ENCODE measurements at regions not wholly inside any gene's neighbourhood (a gene's known extent, or its start where the extent isn't known, plus 50 kb on each side); places are given as distances from the start of the nearest gene placed in this dataset.

DNA sequence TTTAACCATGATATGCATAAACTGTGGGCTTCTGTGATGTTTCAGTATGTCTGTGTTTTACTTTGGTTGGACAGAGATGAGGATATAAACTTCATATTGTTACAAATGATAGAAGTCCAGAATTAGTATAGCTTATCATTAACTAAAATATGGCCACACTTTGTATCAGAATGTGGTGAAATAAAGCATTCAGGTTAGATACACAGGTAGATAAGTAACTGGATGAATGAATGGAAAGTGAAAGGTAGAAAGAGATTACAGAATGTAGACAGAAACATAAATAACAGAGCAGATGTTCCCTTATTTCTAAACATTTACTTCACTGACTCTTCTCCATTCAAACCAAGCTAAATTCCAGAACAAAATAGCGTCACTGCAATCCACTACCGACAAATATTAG lies 1033.8 kb downstream of the CDH18 start:
- DNase-seq (ENCODE audit: low read depth in 2 of 2), result no peak

DNA sequence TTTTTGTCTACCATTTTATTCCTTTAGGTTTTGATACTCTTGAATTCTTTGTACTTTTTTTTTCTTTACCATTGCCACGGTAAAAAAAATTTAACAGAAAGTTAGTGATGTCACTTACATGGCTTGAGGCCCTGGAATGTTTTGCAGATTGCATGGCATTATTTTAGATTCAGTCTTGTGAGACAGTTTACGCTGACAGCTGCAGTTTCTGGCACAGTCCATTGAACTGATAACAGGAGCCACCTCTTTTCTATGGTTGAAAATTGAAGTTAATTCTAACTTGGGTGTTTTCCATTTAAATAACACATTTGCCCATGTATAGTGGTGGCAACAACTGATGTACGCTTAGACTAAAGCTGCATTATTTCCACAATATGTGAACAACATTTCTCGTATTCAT lies 1028.5 kb downstream of the CDH18 start:
- no peak for DNase-seq (ENCODE audit: low read depth in 2 of 2)

- DNase-seq (ENCODE audit: low read depth in 2 of 2), result no peak
Measured at GRCh38 chr5:18961234-18961633, 1026.8 kb downstream of the CDH18 start.

- no peak for DNase-seq (ENCODE audit: low read depth in 2 of 2)
Measured at GRCh38 chr5:18965893-18966292, 1022.1 kb downstream of the CDH18 start.

DNA sequence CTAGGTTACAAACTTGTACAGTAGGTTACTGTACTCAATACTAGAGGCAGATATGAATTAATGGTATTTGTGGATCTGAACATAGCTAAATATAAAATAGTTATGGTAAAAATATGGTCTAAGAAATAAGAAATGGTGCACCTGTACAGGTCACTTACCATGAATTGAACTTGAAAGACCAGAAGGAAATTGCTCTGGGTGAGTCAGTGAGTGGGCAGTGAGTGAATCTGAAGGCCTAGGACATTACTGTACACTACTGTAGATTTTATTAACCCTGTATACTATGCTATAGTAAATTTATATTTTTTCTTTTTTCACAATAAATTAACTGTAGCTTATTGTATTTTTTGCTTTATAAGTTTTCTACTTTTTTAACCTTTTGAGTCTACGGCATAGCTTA lies 1020.4 kb downstream of the CDH18 start:
- DNase-seq (ENCODE audit: low read depth in 2 of 2), result no peak

DNA sequence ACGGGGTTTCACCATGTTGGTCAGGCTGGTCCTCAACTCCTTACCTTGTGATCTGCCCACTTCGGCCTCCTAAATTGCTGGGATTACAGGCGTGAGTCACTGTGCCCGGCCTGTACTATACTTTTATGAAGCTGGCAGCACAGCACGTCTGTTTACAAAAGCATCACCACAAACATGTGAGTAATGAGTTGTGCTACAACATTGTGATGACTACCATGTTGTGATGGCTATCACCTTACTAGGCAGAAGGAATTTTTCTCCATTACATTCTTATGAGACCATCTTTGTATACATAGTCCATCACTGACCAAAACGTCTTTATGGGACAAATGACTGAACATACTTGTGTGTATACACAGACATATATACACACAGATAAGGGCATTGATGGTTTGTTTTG lies 1019.0 kb downstream of the CDH18 start:
- DNase-seq (ENCODE audit: low read depth in 2 of 2), result no peak

DNA sequence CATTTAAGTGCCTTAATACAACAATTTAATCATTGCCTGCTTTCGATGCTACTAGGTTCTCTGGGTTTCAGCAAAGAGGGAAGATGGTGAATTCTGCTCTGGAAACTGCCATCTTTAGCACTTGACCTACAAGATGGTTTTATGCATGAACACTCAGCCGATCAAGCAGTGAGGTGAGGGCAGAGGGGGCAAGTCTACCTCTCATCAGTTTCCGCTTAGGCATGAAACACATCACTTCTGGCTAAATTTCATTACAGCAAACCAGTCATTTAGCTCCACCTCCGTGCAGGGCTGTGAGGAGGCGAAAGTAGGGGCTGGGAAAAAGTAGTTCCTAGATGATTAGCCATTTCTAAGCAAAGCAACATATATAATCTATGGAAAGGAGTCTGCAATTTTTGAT lies 1018.0 kb downstream of the CDH18 start:
- DNase-seq (ENCODE audit: low read depth in 2 of 2), result no peak

- no peak for DNase-seq (ENCODE audit: low read depth in 2 of 2)
Measured at GRCh38 chr5:18972177-18972576, 1015.8 kb downstream of the CDH18 start.

- DNase-seq (ENCODE audit: low read depth in 2 of 2), result no peak
Measured at GRCh38 chr5:18975624-18976023, 1012.4 kb downstream of the CDH18 start.

DNA sequence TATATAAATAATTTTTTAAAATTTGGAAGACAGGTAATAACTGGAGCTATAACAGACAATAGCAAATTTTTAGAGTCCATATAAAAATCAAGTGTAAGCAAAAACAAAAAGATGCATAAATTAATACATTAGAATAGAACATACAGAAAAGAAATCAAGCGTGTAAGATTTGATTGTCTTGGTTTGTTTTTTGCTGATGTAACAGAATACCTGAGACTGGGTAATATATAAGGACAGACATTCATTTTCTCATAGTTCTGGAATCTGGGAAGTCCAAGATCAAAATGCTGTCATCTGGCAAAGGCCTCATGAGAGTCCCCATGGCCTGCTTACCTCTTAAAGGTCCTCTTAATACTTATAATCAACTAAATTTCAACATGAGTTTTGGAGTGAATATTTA lies 1010.1 kb downstream of the CDH18 start:
- no peak for DNase-seq (ENCODE audit: low read depth in 2 of 2)

DNA sequence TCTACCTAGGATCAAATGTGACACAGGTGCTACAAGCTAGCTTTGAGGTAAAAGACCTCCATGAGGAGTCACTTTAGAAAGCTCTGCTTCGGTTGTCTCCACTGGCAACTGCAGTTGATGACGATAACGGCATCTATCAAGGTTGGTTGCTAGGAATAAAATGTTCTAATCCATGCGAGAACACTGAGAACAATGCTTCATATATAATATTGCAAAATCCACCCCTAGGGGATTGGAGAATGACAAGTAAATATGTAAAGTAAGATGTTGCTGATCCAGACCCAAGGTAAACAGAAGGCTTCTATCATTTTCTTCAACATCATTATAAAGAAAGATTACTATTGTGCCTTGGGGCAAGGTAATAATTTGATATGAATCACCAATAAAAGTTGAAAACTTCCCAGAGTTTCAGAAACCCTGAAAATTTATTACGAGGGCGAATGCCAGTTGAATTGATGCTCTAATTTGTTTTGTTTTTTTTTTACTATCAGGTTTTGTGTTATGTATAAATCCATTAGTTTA lies 1003.4 kb downstream of the CDH18 start:
- DNase-seq (ENCODE audit: low read depth in 2 of 2), result no peak

GRCh38 chr5:18985171-18985758 lies 1002.7 kb downstream of the CDH18 start:
- DNase-seq (ENCODE audit: low read depth in 2 of 2), result no peak

- DNase-seq (ENCODE audit: low read depth in 2 of 2), result no peak
Measured at GRCh38 chr5:18987101-18987500, 1000.9 kb downstream of the CDH18 start.

DNA sequence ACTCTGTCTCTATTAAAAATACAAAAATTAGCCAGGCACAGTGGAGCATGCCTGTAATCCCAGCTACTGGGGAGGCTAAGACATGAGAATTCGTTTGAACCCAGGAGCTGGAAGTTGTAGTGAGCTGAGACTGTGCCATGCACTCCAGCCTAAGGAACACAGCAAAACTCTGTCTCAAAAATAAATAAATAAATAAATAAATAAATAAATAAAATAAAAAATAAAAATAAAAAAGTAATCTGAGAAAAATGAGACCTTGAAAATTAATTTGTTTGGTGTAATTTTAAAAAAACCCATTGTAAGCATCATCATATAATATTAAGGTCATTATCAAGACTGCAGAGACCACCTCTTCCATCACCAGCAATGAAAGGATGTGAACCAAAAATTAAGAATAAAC lies 997.1 kb downstream of the CDH18 start:
- no peak for DNase-seq (ENCODE audit: low read depth in 2 of 2)

- DNase-seq (ENCODE audit: low read depth in 2 of 2), result no peak
Measured at GRCh38 chr5:18992264-18992663, 995.7 kb downstream of the CDH18 start.

DNA sequence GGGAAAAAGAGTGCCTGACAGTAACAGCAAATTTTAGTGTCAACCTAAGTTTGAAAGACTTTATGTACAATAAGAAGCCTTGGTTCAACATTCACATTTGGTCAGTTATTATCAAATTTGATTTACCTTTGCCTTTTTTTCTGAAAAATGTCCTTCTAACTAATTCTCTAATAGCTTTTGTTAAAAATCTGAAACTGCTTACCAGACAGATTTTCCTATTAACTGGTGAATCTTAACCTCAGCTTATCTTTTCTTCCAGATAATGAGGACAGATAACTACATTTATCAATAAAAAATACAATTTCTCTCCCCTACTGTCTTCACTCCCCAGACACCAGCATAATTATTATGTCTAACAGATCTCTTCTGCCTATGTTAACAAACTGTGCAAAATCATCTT lies 988.5 kb downstream of the CDH18 start:
- no peak for DNase-seq (ENCODE audit: low read depth in 2 of 2)

GRCh38 chr5:19001054-19001453 lies 986.9 kb downstream of the CDH18 start:
- no peak for DNase-seq (ENCODE audit: low read depth in 2 of 2)

DNA sequence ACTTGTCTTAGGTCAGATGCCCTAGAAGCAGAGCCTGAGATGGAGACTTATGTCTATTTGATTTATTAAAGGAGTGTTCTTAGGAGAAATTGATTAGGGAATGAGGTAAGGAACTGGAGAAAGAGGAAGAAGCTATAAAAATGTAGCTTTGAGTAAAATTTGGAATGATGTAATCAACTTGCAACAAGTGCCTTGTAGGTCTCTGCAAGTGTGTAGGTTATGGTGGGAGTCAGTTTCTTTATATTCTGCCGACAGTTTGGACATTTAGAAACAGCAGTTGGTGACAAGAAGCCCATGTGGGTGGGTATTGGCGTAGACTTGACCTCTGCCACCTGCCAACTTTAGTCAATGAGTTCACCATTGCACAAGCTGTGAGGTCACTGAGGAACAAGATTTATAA lies 986.5 kb downstream of the CDH18 start:
- no peak for DNase-seq (ENCODE audit: low read depth in 2 of 2)

- no peak for DNase-seq (ENCODE audit: low read depth in 2 of 2)
Measured at GRCh38 chr5:19002111-19002510, 985.9 kb downstream of the CDH18 start.

GRCh38 chr5:19018822-19019221 lies 969.2 kb downstream of the CDH18 start:
- DNase-seq (ENCODE audit: low read depth in 2 of 2), result no peak

DNA sequence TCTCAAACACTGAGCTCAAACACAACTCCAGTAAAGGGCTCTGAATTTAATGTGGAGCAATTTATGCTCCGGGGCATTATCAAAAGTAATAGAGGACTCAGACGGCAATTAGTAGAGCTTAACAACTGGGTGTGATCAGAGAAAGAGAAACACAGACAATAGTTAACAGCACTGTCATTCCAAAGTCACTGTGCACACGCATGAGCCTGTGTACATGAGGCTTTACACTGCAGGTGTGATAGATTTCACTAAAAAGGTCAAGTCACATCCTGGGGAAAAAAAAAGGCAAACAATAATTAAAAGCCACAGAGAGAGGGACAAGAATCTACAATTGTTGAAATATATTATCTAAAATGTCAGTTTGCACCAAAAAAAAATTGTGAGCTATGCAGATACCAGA lies 956.5 kb downstream of the CDH18 start:
- DNase-seq (ENCODE audit: low read depth in 2 of 2), result no peak

DNA sequence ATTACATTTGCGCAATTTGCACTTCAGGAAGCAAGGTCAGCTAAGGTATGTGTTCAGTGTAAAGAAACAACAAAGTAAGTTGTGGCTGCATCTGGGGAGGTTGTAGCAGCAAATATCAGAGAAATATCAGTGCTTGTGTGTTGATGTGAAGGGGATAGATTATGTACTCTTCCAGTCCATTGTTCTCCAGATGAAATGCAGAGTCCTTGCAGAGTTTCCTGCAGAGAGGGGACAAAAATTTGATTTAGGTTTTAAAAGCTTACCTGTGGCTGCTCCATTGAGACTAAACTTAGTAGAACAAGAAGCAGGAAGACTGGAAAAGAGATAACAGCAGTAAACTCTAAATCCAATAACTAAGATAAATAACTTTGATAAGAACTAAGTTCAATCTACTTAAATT lies 952.2 kb downstream of the CDH18 start:
- no peak for DNase-seq (ENCODE audit: low read depth in 2 of 2)

GRCh38 chr5:19042106-19042505 lies 945.9 kb downstream of the CDH18 start:
- no peak for DNase-seq (ENCODE audit: low read depth in 2 of 2)

- no peak for DNase-seq (ENCODE audit: low read depth in 2 of 2)
Measured at GRCh38 chr5:19044311-19044710, 943.7 kb downstream of the CDH18 start.
